Activated naive CD4-positive, alpha-beta T cell treated with anti-CD3 and anti-CD28 coated beads, Interleukin-2, amount 50 U/mL, for 24 hours (primary cell): ENCODE measurements at regions not wholly inside any gene's neighbourhood (a gene's known extent, or its start where the extent isn't known, plus 50 kb on each side); places are given as distances from the start of the nearest gene placed in this dataset.
"Not testable (repeated sequence)": the region's sequence is repeated elsewhere in the genome, so short reads cannot be mapped to it uniquely, and the experiment has no call there.

Experiments used
- H3K27ac Mint-ChIP-seq: one replicate; pipeline ENCODE4 v1.8.0; 2021; ENCODE audit warnings: mild to moderate bottlenecking, mixed read lengths
- H3K27me3 Mint-ChIP-seq: one replicate; pipeline ENCODE4 v1.8.0; 2021; ENCODE audit warnings: mixed read lengths
- H3K36me3 Mint-ChIP-seq: one replicate; pipeline ENCODE4 v1.8.0; 2021; ENCODE audit warnings: mixed read lengths
- H3K4me1 Mint-ChIP-seq: one replicate; pipeline ENCODE4 v1.8.0; 2021; ENCODE audit warnings: mixed read lengths
- H3K4me3 Mint-ChIP-seq: one replicate; pipeline ENCODE4 v1.8.0; 2021; ENCODE audit warnings: mild to moderate bottlenecking, mixed read lengths
- H3K9me3 Mint-ChIP-seq: one replicate; pipeline ENCODE4 v1.8.0; 2021; ENCODE audit warnings: mixed read lengths

DNA sequence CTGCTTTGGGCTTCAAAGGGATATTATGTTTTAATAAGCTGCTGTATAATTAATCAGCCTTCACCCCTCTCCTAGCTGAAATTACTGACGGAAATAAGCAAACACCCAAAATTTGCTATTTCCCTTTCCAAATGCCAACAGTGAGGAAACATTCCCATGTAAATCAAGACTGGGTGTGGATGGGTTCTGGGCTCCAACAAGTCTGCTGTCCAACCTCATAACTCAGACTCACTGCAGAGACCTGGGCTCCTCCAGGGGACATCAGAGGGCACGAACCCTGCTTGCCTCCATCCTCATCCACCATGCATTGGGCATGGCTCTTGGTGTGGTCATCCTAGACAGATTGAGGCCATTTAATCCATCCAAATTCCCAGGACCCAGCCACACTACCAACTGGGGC lies 173.7 kb downstream of the C1D start:
- H3K4me3 Mint-ChIP-seq, result no peak overlapping the region
- no peak overlapping the region for H3K27ac Mint-ChIP-seq

DNA sequence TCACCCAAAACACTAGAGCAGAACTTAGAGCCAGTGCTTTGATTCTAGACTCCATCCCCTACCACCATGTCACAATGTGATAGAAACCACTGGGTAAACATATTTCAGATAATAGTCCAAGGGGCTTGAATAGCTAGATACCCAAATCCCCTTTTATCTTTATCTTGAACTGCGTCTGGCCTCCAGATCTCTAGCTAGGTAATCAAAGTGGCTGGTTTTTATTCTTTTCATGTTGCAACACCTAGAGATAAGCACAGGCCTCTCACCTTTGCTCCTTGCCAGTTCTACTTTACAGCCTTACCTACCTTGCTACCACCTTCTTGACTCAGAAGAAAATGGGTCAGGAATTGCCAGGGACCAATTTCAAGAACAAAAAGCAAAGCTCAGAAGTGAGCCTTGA lies 171.2 kb downstream of the C1D start:
- H3K4me3 Mint-ChIP-seq, result no peak overlapping the region
- peaks cover 9% of the 10 kb centered on the region for H3K27me3 Mint-ChIP-seq
- no peaks in the 10 kb centered on the region for H3K36me3 Mint-ChIP-seq
- H3K27ac Mint-ChIP-seq, result no peak overlapping the region
- no peaks in the 10 kb centered on the region for H3K4me1 Mint-ChIP-seq
- peaks cover 6% of the 10 kb centered on the region for H3K9me3 Mint-ChIP-seq

More for the DNA sequence above, 173.7 kb downstream of the C1D start:
- Mint-ChIP-seq H3K9me3 (peaks cover 4% of the 10 kb centered on the region), H3K4me1 (no peaks in the 10 kb centered on the region), H3K27me3 (peaks cover 2% of the 10 kb centered on the region), H3K36me3 (no peaks in the 10 kb centered on the region)

DNA sequence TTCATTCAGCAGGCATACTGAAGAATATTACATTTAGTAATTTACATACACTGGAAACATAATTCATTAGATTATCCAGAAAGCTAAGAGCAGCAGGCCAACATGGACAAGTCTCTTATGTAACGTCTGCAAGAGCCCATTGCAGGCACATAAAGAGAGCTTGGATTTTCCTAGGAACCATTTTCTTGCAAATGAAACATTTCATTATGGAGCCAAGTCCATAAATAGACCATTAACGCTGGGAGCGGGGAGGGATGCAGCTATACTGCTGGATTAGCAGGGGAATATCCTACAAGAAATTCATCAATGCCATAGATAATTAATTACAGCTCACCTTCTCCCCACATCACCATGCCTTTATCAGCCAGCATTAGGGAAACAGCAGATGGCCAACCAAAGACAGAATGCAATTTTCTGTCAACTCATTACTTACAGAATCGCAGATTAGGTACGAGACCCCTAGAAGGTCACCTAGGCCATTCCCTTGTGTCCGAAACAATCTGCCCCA lies 170.4 kb downstream of the C1D start:
- Mint-ChIP-seq H3K4me1 (no peaks in the 10 kb centered on the region), H3K4me3 (no peak overlapping the region), H3K9me3 (peaks cover 6% of the 10 kb centered on the region), H3K27ac (no peak overlapping the region), H3K36me3 (no peaks in the 10 kb centered on the region), H3K27me3 (peaks cover 11% of the 10 kb centered on the region)

DNA sequence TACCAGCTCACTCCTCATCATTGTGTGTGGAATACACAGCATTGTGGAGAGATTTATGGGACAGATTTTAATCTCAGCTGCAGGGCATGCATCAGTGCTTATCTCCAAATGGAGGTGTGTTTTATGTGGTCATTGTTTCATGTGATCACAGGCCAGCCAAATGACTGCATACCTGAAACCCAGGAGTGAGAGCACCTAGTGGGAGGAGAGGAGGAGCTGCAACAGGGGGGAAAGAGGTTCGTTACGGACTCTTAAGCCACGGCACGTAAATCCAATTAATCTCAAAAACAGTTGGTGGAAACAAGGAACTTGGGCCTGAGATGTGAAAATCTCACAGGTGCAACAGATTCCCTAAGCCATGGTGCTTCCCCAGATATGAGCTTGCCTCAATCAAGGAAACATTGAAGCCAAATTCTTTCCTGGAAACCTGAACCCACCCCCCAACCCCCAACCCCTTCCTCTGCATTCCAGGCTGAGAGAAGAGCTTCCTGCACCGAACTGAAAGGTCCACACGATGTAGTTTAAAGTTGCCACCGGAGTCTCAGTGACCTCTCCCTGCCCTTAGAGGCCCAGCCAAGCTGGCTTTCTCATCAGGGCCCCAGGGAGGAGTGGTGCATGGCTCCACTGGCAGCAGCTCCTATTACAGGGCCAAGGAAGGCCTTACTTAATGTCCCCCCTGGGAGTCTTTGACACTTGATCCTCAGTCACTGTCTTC lies 167.4 kb downstream of the C1D start:
- no peaks in the 10 kb centered on the region for H3K4me1 Mint-ChIP-seq
- no peak overlapping the region for H3K4me3 Mint-ChIP-seq
- no peak overlapping the region for H3K27ac Mint-ChIP-seq
- H3K9me3 Mint-ChIP-seq, result peaks cover 6% of the 10 kb centered on the region
- H3K27me3 Mint-ChIP-seq, result peaks cover 12% of the 10 kb centered on the region
- H3K36me3 Mint-ChIP-seq, result no peaks in the 10 kb centered on the region

DNA sequence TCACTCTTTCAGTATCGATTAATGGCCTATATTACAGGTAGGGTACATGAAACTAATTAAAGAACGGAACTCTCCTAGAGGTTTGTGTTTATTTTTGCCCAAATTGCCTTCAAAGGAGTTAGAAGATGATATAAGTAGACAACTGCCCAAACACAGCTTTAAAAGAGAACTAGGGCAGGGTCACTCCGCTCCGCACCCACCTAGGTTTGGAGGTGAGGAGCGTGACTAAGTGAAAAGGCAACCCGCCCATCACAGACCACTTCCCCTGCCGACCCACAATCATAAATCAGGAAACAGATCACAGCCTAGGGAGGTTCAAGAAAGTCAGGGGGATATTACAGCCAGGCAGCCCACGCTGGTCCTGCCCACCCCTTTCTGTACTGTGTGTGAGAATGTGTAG lies 166.7 kb downstream of the C1D start:
- Mint-ChIP-seq H3K36me3 (no peaks in the 10 kb centered on the region), H3K4me1 (no peaks in the 10 kb centered on the region), H3K4me3 (no peak overlapping the region), H3K27ac (no peak overlapping the region), H3K9me3 (peaks cover 6% of the 10 kb centered on the region), H3K27me3 (peaks cover 15% of the 10 kb centered on the region)

DNA sequence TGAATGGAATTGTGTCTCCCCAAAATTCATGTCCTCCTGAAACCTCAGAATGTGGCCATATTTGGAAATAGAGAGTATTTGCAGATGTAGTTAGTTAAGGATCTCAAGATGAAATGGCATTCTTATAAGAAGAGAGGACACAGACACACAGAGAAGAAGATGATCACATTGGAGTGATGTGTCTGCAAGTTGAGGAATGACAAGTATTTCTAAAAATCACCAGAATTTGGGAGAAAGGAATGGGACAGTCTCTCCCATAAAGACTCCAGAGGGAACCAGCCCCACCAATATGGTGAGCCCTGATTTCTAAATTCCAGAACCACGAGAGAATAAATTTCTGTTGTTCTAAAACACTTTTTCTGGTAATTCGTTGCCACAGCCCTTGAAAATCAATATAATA lies 166.3 kb downstream of the C1D start:
- no peaks in the 10 kb centered on the region for H3K36me3 Mint-ChIP-seq
- no peak overlapping the region for H3K4me3 Mint-ChIP-seq
- no peak overlapping the region for H3K27ac Mint-ChIP-seq
- no peaks in the 10 kb centered on the region for H3K4me1 Mint-ChIP-seq
- peaks cover 15% of the 10 kb centered on the region for H3K27me3 Mint-ChIP-seq
- peaks cover 6% of the 10 kb centered on the region for H3K9me3 Mint-ChIP-seq

DNA sequence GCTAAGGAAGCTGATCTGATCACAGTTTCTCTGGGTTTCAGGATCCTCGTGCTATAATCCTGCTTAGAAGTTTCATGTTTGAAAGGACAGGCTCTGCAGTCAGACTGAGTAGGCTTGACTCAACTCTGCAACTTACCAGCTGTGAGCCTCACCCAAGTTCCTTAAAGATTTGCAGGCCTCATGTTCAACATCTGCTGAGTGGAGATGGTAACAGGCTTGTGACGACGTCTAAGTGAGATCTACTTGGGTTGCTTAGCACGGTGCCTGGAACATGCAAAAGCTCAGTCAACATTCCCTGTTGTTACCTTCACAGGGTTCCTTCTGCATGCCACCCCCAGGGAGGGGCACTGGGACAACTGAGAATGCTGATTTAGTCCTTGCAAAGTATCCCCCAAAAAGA lies 164.2 kb downstream of the C1D start:
- no peaks in the 10 kb centered on the region for H3K36me3 Mint-ChIP-seq

DNA sequence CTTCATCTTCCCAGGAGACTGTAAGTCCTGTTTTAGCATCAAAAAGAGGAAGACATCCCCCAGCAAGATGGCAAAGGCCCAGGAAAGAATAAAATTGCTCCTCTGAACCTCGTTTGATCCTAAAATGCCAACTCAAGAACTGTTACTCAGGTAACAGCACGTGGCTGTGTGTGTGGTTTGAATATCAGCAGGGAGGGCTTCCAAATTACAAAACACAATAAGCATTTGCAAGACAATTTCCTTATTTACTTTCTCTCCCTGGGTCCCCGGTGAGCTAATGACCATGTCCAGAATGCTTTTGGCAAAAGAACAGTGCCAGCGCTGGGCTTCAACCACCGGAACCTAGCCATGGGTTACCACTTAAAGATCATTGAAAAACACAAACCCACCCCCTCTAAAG lies 163.6 kb downstream of the C1D start:
- H3K4me3 Mint-ChIP-seq, result no peak overlapping the region
- peaks cover 15% of the 10 kb centered on the region for H3K27me3 Mint-ChIP-seq
- H3K4me1 Mint-ChIP-seq, result no peaks in the 10 kb centered on the region
- no peaks in the 10 kb centered on the region for H3K36me3 Mint-ChIP-seq
- H3K9me3 Mint-ChIP-seq, result peaks cover under 1% of the 10 kb centered on the region
- H3K27ac Mint-ChIP-seq, result no peak overlapping the region

More for the DNA sequence above, 164.2 kb downstream of the C1D start:
- H3K4me1 Mint-ChIP-seq, result no peaks in the 10 kb centered on the region
- H3K4me3 Mint-ChIP-seq, result no peak overlapping the region
- peaks cover 18% of the 10 kb centered on the region for H3K27me3 Mint-ChIP-seq
- H3K9me3 Mint-ChIP-seq, result peaks cover 6% of the 10 kb centered on the region
- no peak overlapping the region for H3K27ac Mint-ChIP-seq

DNA sequence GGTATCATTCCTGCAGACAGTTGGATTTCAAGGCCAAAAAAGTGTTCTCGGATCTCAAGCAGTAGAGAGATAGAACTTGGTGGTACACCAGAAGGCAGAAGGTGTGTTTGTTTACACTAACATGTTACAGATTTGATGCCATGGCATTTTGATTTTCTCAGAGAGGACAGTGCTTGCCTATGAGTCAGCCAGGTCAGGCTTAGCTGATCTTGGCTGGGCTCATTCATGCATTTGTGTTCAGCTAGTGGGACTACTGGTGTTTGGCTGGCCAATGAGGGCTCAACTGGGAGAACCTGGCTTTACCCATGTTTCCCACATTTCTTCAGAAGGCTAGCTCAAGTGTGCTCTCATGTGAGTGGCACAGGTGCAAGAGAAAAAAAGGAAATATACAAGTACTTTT lies 162.0 kb downstream of the C1D start:
- Mint-ChIP-seq H3K27me3 (peaks cover 15% of the 10 kb centered on the region), H3K4me1 (no peaks in the 10 kb centered on the region), H3K36me3 (no peaks in the 10 kb centered on the region), H3K4me3 (no peak overlapping the region), H3K9me3 (no peaks in the 10 kb centered on the region), H3K27ac (no peak overlapping the region)

DNA sequence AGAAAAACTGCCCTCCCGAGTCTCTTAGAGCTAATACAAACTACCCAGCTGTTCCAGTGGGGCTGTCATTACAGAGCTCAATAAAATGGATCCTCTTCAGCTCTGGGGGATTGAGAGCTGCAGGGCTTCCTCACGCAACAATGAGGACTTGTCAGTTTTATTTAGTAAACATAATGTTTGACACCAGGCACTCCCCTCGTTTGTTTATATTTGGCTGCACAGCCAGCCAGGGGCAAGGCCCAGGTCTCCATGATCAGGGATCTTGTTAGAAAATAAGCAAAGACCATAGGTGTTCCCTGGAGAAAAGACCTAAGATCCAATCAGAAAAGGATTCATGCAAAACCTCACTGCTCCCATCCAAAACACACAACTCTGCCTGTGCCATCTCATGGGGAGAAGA lies 158.2 kb downstream of the C1D start:
- Mint-ChIP-seq H3K4me1 (no peaks in the 10 kb centered on the region), H3K4me3 (no peak overlapping the region), H3K27me3 (peaks cover 5% of the 10 kb centered on the region), H3K27ac (no peak overlapping the region), H3K9me3 (no peaks in the 10 kb centered on the region), H3K36me3 (no peaks in the 10 kb centered on the region)

DNA sequence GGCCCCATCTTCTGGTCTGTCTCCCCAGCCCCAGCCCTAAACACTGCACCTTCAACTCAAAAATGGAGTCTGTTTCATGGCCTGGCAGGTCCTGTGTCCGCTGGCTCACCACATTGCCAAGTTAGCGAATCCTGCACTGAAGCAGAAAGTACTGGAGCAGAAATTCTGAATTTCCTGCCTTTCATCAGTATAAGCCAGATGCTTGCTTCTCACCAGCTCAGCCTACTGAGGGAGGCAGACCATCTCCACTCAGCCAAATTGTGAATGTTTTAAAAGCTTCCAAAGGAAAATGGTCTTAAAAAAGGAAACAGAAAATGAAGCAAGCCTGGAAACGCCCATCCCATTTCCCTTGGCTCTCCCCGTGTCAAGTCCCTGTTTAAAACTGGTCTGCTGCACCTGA lies 157.8 kb downstream of the C1D start:
- H3K4me3 Mint-ChIP-seq, result no peak overlapping the region
- no peak overlapping the region for H3K27ac Mint-ChIP-seq
- no peaks in the 10 kb centered on the region for H3K36me3 Mint-ChIP-seq
- no peaks in the 10 kb centered on the region for H3K9me3 Mint-ChIP-seq
- H3K4me1 Mint-ChIP-seq, result no peaks in the 10 kb centered on the region
- peaks cover 5% of the 10 kb centered on the region for H3K27me3 Mint-ChIP-seq

DNA sequence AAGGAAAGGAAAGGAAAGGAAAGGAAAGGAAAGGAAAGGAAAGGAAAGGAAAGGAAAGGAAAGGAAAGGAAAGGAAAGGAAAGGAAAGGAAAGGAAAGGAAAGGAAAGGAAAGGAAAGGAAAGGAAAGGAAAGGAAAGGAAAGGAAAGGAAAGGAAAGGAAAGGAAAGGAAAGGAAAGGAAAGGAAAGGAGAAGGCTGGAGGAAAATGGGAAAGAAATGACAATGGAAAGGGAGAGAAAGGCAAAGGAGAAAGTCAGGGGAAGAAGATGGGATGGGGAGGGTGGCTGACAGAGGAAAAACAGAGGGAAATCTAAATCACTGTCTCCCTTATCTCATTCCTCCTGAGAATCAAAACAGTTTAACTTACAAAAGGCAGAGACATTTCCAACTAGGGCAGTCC lies 156.3 kb downstream of the C1D start:
- H3K4me1 Mint-ChIP-seq, H3K9me3 Mint-ChIP-seq, H3K4me3 Mint-ChIP-seq, H3K36me3 Mint-ChIP-seq, H3K27me3 Mint-ChIP-seq, H3K27ac Mint-ChIP-seq: not testable (repeated sequence)

DNA sequence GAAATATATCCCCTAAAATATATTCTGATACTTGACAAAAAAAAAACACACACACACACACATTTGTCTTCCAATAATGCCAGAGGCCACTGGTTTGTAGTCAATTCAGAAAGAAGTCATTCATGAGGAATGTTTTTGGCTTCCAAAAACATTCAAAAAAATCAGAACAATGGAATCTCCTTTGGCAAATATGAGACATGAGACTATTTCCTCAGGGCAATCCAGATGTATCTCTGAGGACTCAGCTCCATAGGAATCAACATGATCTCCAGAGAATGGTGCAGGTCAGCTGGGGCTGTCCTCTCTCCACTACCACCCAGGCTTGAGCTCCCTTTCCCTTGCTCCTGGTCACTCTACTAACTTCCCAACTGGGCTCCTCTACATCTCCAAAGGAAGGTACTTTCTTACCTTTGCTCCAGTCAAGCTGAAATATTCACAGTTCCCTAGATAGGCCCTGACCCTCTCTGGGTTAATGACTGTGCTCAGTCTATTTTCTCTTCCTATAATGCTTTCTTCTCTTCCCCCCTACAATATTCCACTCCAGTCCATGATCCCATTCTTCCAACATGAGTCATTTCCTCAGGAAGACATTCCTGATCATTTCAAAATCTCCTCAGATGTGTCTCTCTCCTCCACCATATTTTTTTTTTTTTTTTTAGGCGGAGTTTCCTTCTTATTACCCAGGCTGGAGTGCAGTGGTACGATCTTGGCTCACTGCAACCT lies 145.3 kb downstream of the C1D start:
- peaks cover 13% of the 10 kb centered on the region for H3K27me3 Mint-ChIP-seq
- H3K4me1 Mint-ChIP-seq, result no peaks in the 10 kb centered on the region
- H3K27ac Mint-ChIP-seq, result no peak overlapping the region
- H3K9me3 Mint-ChIP-seq, result no peaks in the 10 kb centered on the region
- no peaks in the 10 kb centered on the region for H3K36me3 Mint-ChIP-seq
- no peak overlapping the region for H3K4me3 Mint-ChIP-seq

DNA sequence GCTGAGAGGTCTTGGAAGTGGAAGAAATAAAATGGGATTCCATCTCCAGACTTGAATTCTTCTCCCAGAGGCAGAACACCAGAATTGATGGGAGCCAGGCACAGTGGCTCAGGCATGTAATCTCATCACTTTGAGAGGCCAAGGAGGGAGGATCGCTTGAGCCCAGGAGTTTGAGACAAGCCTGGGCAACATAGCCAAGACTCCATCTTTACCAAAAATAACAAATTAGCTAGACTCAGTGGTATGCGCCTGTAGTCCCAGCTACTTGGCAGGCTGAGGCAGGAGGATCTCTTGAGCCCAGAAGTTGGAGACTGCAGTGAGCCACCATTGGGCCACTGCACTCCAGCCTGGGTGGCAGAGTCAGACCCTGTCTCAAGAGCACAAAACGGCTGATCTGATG lies 144.3 kb downstream of the C1D start:
- peaks cover 11% of the 10 kb centered on the region for H3K27me3 Mint-ChIP-seq
- no peak overlapping the region for H3K4me3 Mint-ChIP-seq
- H3K4me1 Mint-ChIP-seq, result no peaks in the 10 kb centered on the region
- no peak overlapping the region for H3K27ac Mint-ChIP-seq
- H3K9me3 Mint-ChIP-seq, result no peaks in the 10 kb centered on the region
- no peaks in the 10 kb centered on the region for H3K36me3 Mint-ChIP-seq

DNA sequence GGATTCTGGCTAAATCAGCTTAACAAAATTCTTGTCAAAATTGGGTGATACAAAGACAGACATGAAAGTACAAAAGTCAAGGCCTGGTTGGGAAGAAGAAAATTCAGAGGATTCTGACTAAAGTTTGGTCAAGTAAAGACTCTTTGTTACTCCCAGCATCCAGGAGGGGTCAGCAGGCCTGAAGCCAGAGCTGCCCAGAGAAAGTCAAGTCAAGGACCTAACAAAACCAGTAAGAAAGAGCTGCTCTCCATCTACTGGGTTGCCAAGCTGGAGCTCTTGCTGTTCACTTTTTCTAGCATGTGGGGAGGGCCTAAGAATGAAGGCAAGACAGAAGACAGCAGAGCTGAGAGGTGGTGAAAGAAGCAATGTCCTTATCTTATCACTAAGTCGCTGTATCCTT lies 143.3 kb downstream of the C1D start:
- no peak overlapping the region for H3K27ac Mint-ChIP-seq
- no peaks in the 10 kb centered on the region for H3K36me3 Mint-ChIP-seq
- no peak overlapping the region for H3K4me3 Mint-ChIP-seq
- no peaks in the 10 kb centered on the region for H3K4me1 Mint-ChIP-seq
- peaks cover 12% of the 10 kb centered on the region for H3K27me3 Mint-ChIP-seq
- H3K9me3 Mint-ChIP-seq, result no peaks in the 10 kb centered on the region

DNA sequence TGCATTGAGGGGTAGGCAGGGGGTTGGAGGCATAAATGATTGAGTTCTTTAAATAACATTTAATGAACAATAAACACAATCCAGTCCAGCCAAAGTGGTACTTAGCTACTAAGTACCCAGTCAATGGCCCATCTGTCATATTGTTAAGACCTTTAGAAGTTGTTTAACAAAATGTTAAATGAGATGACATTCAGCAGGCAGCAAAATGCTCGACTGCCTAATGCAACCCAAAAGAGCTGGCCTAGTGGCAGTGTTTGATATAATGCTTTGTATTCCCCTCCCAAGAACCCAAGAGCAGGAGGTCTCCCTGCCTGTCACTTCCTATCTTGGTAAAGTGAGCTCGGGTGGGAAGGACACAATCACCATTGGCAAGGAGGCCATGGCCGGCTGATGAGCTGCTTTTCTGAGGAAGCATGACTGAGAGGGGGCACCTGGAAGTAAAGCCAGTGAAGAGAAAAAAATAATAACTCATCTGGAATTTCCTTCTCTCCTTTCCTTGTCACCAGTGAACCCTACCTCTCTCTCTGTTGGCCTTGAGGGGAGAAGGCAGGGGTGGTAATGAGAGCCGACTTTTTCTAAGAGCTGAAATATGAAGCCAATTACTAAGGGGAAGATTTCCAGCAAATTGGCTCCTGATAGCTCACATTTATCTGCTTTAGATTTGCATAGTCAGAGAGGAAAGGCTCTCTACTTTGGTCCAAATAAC lies 140.6 kb downstream of the C1D start:
- no peak overlapping the region for H3K27ac Mint-ChIP-seq
- H3K4me3 Mint-ChIP-seq, result no peak overlapping the region
- no peaks in the 10 kb centered on the region for H3K36me3 Mint-ChIP-seq
- H3K27me3 Mint-ChIP-seq, result peaks cover 14% of the 10 kb centered on the region
- no peaks in the 10 kb centered on the region for H3K4me1 Mint-ChIP-seq
- no peaks in the 10 kb centered on the region for H3K9me3 Mint-ChIP-seq
